ENCODE measurements at regions not wholly inside any gene's neighbourhood (a gene's known extent, or its start where the extent isn't known, plus 50 kb on each side); places are given as distances from the start of the nearest gene placed in this dataset.

- intact Hi-C loops (cut with DNase I; ENCODE audit: low total_unique reads): no loop called here
- TF ChIP-seq, protein P1, sequence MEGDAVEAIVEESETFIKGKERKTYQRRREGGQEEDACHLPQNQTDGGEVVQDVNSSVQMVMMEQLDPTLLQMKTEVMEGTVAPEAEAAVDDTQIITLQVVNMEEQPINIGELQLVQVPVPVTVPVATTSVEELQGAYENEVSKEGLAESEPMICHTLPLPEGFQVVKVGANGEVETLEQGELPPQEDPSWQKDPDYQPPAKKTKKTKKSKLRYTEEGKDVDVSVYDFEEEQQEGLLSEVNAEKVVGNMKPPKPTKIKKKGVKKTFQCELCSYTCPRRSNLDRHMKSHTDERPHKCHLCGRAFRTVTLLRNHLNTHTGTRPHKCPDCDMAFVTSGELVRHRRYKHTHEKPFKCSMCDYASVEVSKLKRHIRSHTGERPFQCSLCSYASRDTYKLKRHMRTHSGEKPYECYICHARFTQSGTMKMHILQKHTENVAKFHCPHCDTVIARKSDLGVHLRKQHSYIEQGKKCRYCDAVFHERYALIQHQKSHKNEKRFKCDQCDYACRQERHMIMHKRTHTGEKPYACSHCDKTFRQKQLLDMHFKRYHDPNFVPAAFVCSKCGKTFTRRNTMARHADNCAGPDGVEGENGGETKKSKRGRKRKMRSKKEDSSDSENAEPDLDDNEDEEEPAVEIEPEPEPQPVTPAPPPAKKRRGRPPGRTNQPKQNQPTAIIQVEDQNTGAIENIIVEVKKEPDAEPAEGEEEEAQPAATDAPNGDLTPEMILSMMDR (IDR thresholded peaks at IDR 0.05): no peak
- Histone ChIP-seq H3K27ac (no peak overlapping the region), H3K36me3 (no peaks in the 10 kb centered on the region), H3K27me3 (peaks cover 0 to 29% of the 10 kb centered on the region in 2 donors), H3K9me3 (peaks cover 0 to 17% (median 12%) of the 10 kb centered on the region in 3 donors), H3K4me3 (no peak overlapping the region), H3K4me1 (peaks cover 0 to 5% (median 0%) of the 10 kb centered on the region in 4 donors)
- DNase-seq: no peak
Observed at GRCh38 chr14:104513641-104514046, 65.9 kb upstream of the C14orf180 start.

DNA sequence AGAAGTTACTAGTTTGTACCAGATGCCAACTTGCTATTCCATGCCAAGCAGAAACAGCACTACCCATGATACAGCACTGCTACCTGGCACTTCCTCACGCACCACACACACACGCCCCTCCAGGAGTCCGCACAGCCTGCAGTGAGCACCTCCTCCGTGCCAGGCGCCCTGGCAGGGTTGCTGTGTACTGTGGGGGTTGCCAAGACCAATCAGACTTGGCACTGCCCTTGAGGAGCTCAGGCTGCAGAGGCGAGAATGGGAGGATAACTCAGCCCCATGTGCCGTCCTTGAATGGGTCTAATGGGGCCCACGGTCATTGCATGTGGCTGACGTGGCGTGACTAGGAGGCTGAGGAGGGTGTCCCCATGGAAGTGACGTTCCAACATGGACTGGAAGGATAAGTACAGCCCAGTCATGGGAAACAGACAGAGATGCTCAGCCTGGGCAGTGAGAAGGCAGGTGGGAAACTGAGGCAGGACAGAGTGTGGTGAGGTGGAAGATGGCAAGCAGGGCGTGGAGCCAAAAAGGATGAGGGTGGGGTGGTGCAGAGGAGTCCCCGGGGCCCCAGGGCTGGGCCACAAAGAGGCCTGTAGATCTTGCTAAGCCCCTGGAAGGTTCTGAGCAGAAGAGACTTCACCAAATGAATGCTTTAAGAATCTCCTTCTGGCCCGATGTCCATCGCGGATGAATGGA is 65.3 kb upstream of the C14orf180 start:
- DNase-seq: no peak
- H3K36me3 ChIP-seq: no peaks in the 10 kb centered on the region
- TF ChIP-seq, protein P1 (IDR thresholded peaks at IDR 0.05): no peak
- no peak overlapping the region for H3K27ac ChIP-seq
- H3K4me3 ChIP-seq: no peak overlapping the region
- peaks cover 0 to 29% of the 10 kb centered on the region in 2 donors for H3K27me3 ChIP-seq
- peaks cover 0 to 5% (median 0%) of the 10 kb centered on the region in 4 donors for H3K4me1 ChIP-seq
- H3K9me3 ChIP-seq: peaks cover 0 to 17% (median 12%) of the 10 kb centered on the region in 3 donors
- intact Hi-C loops (cut with DNase I; ENCODE audit: low total_unique reads): no loop called here

DNA sequence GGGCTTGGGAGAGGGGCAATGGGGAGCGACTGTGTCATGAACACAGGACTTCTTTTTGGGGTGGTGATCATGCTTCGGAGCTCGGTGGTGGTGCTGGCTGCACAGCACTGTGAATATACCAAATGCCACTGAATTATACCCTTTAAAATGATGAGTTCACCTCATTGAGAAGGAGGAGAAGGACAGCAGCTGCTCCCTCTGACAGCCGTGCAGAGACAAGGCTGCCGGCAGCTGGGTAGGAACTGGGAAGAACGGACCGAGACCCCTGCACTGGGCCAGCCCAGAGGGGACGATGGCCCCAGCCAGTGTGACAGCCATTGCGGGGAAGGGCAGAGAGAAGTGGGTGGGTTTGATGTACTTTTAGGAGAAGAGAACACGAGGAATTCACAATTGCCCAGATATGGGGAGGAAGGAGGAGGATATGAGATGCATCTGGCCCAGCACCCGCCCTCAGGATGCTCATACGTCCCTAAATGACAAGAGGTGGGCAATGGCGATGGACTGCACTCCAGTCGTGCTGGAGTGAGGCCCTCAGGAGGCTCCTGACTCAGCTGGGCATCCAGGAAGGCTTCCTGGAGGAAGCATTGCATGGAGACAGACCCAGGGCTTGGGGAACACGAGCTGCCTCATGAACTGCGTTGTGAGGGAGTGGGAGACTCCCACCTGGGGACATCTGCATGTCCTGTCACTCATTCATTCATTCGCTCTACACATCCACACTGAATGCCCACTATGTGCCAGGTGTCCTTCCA is 64.3 kb upstream of the C14orf180 start:
- no peaks in the 10 kb centered on the region for H3K36me3 ChIP-seq
- peaks cover 0 to 17% (median 12%) of the 10 kb centered on the region in 3 donors for H3K9me3 ChIP-seq
- H3K27ac ChIP-seq: no peak overlapping the region
- peaks cover 0 to 24% of the 10 kb centered on the region in 2 donors for H3K27me3 ChIP-seq
- no peak overlapping the region for H3K4me3 ChIP-seq
- TF ChIP-seq, protein P1 (IDR thresholded peaks at IDR 0.05): no peak
- intact Hi-C loops (cut with DNase I; ENCODE audit: low total_unique reads): no loop called here
- H3K4me1 ChIP-seq: peaks cover 0 to 5% (median 0%) of the 10 kb centered on the region in 4 donors
- no peak for DNase-seq

DNA sequence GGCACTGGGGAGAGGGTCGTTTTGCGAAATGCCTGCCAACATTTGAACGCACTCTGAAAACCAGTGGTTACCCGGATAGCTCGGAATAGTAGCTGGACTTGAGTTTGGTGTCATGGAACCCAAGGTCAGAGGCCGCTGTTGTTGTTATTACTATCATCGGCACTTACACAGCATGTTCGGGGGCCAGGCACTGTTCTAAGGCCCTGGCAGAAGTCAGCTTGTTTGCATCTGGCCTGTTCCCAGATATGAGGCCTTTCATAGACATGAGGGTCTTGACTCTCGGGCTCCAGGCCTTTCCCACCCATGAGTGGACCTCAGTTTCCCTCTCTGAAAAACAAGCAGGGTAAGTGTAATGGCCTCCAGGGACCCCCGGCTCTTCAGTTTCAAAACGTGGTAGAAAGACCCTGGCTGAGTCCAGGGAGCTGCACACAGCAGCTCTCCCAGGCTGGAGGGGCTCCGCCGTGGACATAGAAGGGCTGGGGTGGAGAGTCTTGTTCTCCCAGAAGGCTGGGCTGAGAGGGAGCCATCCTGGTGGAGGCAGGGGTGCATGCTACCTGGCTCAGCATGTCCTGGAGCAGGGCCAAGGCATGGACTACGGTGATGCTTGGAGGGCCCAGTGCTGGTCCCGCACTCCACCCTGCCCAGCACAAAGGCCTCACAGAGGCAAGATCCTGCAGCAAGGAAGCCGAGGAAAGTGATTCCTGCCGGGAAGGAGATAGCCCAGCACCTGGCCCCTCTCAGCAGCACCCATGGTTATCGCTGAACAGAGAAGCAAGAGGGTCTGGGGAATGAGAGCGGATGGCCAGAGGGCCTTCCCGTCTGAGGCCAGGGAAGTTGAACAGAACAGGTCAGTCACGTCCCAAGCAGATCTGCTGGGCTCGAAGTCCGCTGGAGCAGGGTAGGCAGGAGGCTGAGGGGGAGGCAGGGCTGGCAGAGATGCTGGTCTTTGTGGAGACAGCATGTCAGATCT is 63.5 kb upstream of the C14orf180 start:
- Histone ChIP-seq H3K27ac (no peak overlapping the region), H3K36me3 (no peaks in the 10 kb centered on the region), H3K4me1 (no peaks in the 10 kb centered on the region), H3K9me3 (peaks cover 0 to 17% (median 12%) of the 10 kb centered on the region in 3 donors), H3K27me3 (peaks cover 0 to 19% of the 10 kb centered on the region in 2 donors), H3K4me3 (no peak overlapping the region)
- DNase-seq: no peak
- TF ChIP-seq, protein P1 (IDR thresholded peaks at IDR 0.05): no peak
- intact Hi-C loops (cut with DNase I; ENCODE audit: low total_unique reads): no loop called here

GRCh38 chr14:104516906-104517305 is 62.7 kb upstream of the C14orf180 start:
- TF ChIP-seq, protein P1 (IDR thresholded peaks at IDR 0.05): no peak
- DNase-seq: no peak
- H3K27me3 ChIP-seq: peaks cover 0 to 16% of the 10 kb centered on the region in 2 donors
- H3K4me3 ChIP-seq: no peak overlapping the region
- H3K9me3 ChIP-seq: peaks cover 0 to 17% (median 12%) of the 10 kb centered on the region in 3 donors
- H3K27ac ChIP-seq: no peak overlapping the region
- no peaks in the 10 kb centered on the region for H3K36me3 ChIP-seq
- H3K4me1 ChIP-seq: no peaks in the 10 kb centered on the region
- intact Hi-C loops (cut with DNase I; ENCODE audit: low total_unique reads): no loop called here

All from tibial artery (tissue), 4 donors.